Spleen (tissue), 7 donors: ENCODE measurements at regions not wholly inside any gene's neighbourhood (a gene's known extent, or its start where the extent isn't known, plus 50 kb on each side); places are given as distances from the start of the nearest gene placed in this dataset.

Experiments
- POLR2A ChIP-seq, 3 donors: fragments of 450-650 bp; IDR thresholded peaks; one replicate each; pipeline ENCODE4 v1.5.1; 2017; ENCODE audit warnings: antibody characterized with exemption in 3 of 3, mild to moderate bottlenecking in 1 of 3
- TF ChIP-seq, protein P1 (sequence below), 11 experiments: fragments of 200-600 bp in 7 of 11; fragments of 450-650 bp in 4 of 11; sonication (generic) in 4 of 11; IDR thresholded peaks in 8 of 11; conservative IDR thresholded peaks in 3 of 11; 1 replicate in 7 of 11; 2 replicates in 4 of 11; pipeline versions ENCODE4 v1.4.0 to v1.8.0; 2016 to 2021; ENCODE audit warnings: antibody characterized with exemption in 11 of 11, inconsistent platforms in 4 of 11, mild to moderate bottlenecking in 1 of 11
- donor health status: DM: no; HTN: no; CAD: no; lungs with moderate emphysema.
- donor health status: DM: no; HTN: no; CAD: no.
- donor health status: DM: no; HTN: no; CAD: no.

DNA sequence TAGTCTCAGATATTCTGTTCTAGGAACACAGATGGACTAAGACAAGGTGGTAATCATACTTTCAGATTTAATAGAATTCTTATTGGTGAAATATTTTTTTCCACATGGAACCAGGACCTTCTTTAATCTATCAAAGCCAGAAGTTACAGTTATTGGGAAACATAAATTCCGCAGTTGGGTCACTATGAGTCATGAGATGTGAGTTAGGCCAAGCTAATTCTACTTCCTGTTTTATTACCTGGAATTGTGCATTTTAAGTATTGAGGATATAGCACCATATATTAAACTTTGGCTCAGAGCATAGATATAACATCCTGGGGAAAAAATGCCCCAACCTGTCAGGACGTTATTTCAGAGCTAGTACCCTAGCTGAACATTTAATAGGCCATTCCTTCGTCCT, 96.4 kb upstream of the P3H2 start:
- TF ChIP-seq, protein P1, sequence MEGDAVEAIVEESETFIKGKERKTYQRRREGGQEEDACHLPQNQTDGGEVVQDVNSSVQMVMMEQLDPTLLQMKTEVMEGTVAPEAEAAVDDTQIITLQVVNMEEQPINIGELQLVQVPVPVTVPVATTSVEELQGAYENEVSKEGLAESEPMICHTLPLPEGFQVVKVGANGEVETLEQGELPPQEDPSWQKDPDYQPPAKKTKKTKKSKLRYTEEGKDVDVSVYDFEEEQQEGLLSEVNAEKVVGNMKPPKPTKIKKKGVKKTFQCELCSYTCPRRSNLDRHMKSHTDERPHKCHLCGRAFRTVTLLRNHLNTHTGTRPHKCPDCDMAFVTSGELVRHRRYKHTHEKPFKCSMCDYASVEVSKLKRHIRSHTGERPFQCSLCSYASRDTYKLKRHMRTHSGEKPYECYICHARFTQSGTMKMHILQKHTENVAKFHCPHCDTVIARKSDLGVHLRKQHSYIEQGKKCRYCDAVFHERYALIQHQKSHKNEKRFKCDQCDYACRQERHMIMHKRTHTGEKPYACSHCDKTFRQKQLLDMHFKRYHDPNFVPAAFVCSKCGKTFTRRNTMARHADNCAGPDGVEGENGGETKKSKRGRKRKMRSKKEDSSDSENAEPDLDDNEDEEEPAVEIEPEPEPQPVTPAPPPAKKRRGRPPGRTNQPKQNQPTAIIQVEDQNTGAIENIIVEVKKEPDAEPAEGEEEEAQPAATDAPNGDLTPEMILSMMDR (IDR thresholded peaks at IDR 0.05 in 8 of 11, conservative IDR thresholded peaks at IDR 0.05 in 3 of 11), result no peak
- TF ChIP-seq POLR2A (IDR thresholded peaks at IDR 0.05), result no peak
